GM06990 (cell line): ENCODE measurements at regions not wholly inside any gene's neighbourhood (a gene's known extent, or its start where the extent isn't known, plus 50 kb on each side); places are given as distances from the start of the nearest gene placed in this dataset.

Experiments used
- DNase-seq: peaks from one replicate; pipeline ENCODE4 v3.0.0-alpha.2; 2011; ENCODE audit not compliant: insufficient read length; ENCODE audit errors: extremely low read depth
- H3K27me3 ChIP-seq: replicated peaks from 2 replicates; pipeline ENCODE4 v1.6.0; 2011; ENCODE audit warnings: low read length; ENCODE audit not compliant: control insufficient read depth, insufficient read depth
- H3K36me3 ChIP-seq: 2 replicates; pipeline ENCODE4 v1.5.1; 2011; ENCODE audit warnings: low read length; ENCODE audit not compliant: control insufficient read depth, insufficient read depth
- H3K4me3 ChIP-seq: replicated peaks from 2 replicates; pipeline ENCODE4 v1.5.1; 2011; ENCODE audit warnings: low read depth, mild to moderate bottlenecking, control low read depth, low read length
- CTCF ChIP-seq: IDR thresholded peaks from 2 replicates; pipeline ENCODE4 v1.5.1; 2011; ENCODE audit warnings: low read length, control low read depth, mild to moderate bottlenecking, inconsistent platforms; ENCODE audit not compliant: insufficient read depth, poor library complexity, severe bottlenecking

DNA sequence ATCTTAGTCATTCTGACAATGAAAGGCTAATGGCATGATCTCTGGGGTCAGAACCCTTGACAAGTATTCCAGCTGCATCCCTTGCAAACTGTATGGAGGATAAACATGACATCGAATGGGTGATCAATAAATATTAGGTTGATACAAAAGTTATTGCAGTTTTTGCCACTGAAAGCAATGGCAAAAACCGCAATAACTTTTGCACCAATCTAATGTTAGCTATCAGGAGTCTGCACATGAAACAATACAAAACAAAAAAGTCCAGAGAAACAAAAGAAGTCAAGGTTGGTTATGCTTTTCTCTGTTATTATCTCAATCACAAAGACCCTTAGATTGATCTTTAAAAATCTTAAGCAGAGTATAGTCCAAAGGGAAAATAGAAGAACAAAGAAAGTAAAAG, 292.7 kb downstream of the DUSP10 start:
- no peak for DNase-seq
- no peaks in the 10 kb centered on the region for H3K27me3 ChIP-seq
- no peaks in the 10 kb centered on the region for H3K36me3 ChIP-seq
- H3K4me3 ChIP-seq: no peak overlapping the region
- no peak for TF ChIP-seq CTCF

DNA sequence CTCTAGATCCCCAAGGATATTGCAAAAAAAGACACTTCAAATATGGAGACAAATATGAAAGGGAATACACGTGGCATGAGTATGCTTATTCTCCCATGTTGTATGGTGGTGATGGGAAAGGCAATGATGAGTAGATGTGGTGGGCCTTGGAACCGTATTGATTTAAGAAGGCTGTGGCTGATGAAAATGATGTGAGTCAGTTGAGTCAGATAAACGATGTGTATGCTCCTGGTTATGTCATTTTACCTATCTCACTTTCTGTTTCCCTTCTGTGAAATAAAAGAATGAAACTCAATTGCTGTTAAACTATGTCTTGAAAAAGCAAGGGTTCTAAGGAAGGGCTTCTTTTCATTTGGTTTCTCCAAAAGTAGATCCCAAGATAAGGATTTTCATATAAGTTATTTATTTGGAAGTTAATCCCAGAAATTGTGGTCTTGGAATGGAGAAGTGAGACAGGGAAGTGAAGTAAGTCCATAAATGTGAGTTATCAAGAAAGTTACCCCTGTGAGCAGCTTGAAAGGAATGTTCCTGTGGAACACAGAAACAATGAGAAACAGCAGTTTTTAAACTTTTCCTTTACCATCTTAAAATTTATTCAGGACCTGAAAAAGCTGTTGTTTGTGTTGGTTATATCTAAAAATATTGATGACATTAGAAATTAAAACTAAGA, 292.0 kb downstream of the DUSP10 start:
- Histone ChIP-seq H3K36me3 (no peaks in the 10 kb centered on the region), H3K4me3 (no peak overlapping the region), H3K27me3 (no peaks in the 10 kb centered on the region)
- no peak for DNase-seq
- TF ChIP-seq CTCF: no peak

- no peak for DNase-seq
- Histone ChIP-seq H3K27me3 (no peaks in the 10 kb centered on the region), H3K36me3 (no peaks in the 10 kb centered on the region), H3K4me3 (no peak overlapping the region)
- no peak for TF ChIP-seq CTCF
Measured at GRCh38 chr1:221451741-221452140, 290.1 kb downstream of the DUSP10 start.

DNA sequence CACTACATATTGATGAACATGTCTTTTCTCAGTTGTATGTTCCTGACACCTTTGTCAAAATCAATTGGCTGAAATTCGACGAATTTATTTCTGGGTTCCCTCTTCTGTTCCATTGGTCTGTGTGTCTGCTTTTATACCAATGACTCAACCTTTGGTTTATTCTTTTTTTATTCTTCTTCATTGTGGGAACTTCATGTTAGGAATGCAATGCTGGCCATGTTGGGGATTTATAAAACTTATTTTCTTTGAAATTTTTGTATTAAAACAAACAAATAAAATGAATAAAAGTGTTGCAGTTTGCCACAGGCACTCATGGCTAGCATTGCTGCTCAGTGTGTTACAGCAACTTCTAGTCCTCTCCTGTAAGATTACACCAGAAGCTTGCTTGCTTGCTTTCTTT, 287.8 kb downstream of the DUSP10 start:
- Histone ChIP-seq H3K27me3 (no peaks in the 10 kb centered on the region), H3K4me3 (no peak overlapping the region), H3K36me3 (no peaks in the 10 kb centered on the region)
- no peak for DNase-seq
- TF ChIP-seq CTCF: no peak

- no peak for DNase-seq
- Histone ChIP-seq H3K27me3 (no peaks in the 10 kb centered on the region), H3K36me3 (no peaks in the 10 kb centered on the region), H3K4me3 (no peak overlapping the region)
- TF ChIP-seq CTCF: no peak
Measured at GRCh38 chr1:221456918-221457317, 285.0 kb downstream of the DUSP10 start.

- no peak for TF ChIP-seq CTCF
- DNase-seq: no peak
- Histone ChIP-seq H3K36me3 (no peaks in the 10 kb centered on the region), H3K4me3 (no peak overlapping the region), H3K27me3 (no peaks in the 10 kb centered on the region)
Measured at GRCh38 chr1:221457685-221458446, 284.0 kb downstream of the DUSP10 start.
